ENCODE measurements at regions not wholly inside any gene's neighbourhood (a gene's known extent, or its start where the extent isn't known, plus 50 kb on each side); places are given as distances from the start of the nearest gene placed in this dataset.

GRCh38 chr16:58789351-58789750, 55.2 kb upstream of the GOT2 start:
- TF ChIP-seq GATA1 (IDR thresholded peaks at IDR 0.05; ENCODE audit: low read depth, low read length) = no peak
- no peak for DNase-seq
